NCI-H774 (cell line): ENCODE measurements at regions not wholly inside any gene's neighbourhood (a gene's known extent, or its start where the extent isn't known, plus 50 kb on each side); places are given as distances from the start of the nearest gene placed in this dataset.
"Not testable (repeated sequence)": the region's sequence is repeated elsewhere in the genome, so short reads cannot be mapped to it uniquely, and the experiment has no call there.

Source experiments
- DNase-seq: peaks from one replicate; lab custom pipeline; 2025; lab: John Stamatoyannopoulos, UW

DNA sequence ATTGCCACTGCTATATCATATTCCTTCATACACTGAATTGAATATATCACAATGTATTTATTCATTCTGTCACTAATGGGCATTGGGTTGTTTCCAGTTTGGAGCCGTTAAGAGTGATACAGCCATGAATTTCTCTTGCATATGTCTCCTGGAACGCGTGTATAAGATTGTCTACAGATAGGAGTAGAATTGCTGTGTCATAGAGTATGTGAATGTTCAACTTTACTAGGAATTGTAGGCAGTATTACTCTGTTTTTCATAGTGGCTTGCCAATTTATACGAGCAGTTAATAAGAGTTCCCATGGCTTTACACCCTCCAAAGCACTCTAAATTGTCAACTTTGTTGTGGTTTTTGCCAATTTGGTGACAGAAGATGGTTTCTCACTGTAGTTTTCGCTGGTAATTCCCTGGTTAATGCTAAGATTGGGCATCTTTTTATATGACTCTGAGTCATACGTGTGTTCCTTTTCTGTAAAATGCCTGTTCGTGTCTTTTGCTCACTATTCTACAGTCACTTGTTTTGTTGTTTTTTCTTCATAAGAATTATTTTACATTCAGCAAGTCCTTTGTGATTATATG, 136.1 kb upstream of the LIPC start:
- no peak for DNase-seq

GRCh38 chr15:58296276-58296675, 135.5 kb upstream of the LIPC start:
- no peak for DNase-seq

DNA sequence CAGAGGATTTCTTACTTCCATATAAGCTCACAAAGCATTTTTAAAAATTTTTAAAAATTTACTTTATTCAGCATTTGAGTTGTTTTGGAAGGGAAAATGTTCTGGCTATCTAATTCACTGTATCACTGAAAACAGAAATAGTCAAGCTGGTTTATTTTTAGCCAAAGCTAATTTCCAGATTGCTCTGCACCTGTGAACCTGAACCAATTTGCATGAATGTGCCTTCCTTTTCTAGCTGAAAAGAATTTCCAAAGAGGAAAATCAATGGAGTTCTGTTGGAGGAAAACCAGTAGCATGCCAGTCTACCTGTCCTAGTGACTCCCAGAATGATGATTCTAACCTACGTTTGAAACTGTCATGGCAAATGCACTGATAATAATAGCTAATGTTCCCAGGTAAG, 134.2 kb upstream of the LIPC start:
- DNase-seq = no peak

DNA sequence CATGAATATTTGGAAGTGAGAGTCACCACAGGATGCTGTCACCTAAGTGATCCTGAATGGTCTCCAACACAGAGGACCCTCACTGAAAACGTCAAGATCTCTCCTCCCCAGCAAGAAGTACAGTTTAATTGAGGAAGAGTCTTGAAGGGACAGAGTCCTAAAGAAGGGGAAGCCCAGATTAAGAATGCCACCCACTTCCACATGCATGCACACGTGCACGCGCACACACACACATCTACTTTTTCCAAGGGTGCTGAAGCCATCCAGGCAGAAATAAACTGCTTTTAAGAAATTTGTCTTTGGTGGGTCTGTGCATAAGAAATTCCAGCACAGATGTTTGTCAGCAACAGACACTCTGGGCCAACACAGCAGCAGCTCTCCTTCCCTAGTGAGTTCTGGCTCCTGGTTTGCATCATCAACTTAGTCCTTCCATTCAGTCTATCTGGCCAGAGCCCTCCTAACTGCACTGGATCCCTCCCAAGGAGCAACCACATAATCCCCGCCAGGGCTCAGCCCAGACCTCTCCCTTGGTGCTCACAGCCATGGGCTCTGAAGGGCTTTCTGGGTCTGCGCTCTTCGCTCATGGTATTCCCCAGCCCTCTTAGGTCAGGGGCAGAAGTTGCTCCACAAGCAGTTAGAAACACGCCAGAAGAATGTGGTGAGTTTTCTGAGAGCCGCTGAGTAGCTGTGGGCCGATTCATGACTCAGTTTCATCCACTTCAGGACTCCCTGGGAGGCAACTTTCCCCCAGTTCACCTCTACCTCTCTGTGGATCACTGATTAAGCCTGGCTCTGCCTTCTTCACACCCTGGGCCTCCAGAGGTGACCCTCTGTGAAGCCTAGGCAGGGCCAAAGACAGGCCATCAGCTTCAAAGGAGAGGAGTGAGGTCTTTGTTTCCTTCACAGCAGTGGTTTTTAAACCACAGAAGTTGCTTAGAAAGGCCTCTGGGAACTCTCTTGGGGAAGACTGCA, 132.6 kb upstream of the LIPC start:
- DNase-seq = no peak

- no peak for DNase-seq
Measured at GRCh38 chr15:58302832-58303231, 129.0 kb upstream of the LIPC start.

- DNase-seq = no peak
Measured at GRCh38 chr15:58303236-58303635, 128.6 kb upstream of the LIPC start.

DNA sequence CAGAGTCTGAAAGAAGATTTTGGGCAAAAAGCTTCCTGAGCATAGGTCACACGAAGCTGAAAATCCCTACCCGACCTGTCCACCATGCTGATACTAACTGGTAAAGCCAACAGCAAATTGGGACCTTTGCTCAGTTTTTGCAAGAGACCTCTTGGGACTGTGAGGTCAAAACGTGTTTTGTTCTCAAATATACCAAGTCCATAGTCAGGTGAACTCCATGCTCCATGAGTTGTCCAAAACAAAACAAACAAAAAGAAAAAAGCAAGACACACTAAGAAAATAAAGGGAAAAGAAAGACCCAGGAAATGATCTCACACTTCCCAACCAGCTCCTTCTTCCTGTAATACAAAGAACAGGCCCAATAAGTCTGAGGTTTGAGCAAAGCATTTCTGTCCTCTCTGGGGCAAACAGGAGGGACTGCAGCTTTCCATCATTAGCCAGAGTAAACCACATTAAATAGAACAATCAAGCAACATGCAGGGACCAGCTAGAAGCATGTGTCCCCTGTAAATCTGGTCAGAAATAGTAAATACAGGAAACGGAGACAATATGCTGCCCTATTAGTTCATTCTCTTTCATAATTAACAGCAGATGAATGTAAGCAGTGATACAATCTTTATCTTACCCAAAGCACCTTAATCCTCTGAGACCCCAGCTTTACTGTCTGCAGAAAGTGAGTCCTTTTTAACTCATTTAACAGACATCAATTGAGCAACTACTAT, 125.0 kb upstream of the LIPC start:
- no peak for DNase-seq

GRCh38 chr15:58307313-58307961, 124.4 kb upstream of the LIPC start:
- no peak for DNase-seq

GRCh38 chr15:58308742-58309355, 122.9 kb upstream of the LIPC start:
- no peak for DNase-seq

- no peak for DNase-seq
Measured at GRCh38 chr15:58309963-58310928, 121.5 kb upstream of the LIPC start.

DNA sequence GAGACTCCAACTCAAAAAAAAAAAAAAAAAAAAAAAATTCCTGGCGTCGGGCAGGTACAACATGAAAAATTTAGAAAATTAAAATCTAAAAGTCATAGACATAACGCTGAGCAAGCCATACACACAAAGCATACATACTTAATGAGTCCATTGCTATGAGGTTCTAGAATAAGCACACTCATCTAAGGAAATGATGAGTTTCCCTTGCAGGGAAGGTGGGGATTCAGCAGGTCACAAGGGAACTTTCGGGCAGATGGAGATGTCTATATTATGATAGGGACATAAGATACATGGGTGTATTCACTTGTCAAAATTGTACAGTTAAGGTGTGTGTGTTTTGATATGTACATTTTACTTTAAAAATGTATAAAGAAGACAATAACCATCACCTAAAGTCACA, 120.2 kb upstream of the LIPC start:
- no peak for DNase-seq

- no peak for DNase-seq
Measured at GRCh38 chr15:58312031-58312430, 119.8 kb upstream of the LIPC start.

GRCh38 chr15:58313304-58313703, 118.5 kb upstream of the LIPC start:
- no peak for DNase-seq

- DNase-seq = no peak
Measured at GRCh38 chr15:58313810-58314592, 117.8 kb upstream of the LIPC start.

GRCh38 chr15:58314593-58315216, 117.1 kb upstream of the LIPC start:
- DNase-seq = no peak

DNA sequence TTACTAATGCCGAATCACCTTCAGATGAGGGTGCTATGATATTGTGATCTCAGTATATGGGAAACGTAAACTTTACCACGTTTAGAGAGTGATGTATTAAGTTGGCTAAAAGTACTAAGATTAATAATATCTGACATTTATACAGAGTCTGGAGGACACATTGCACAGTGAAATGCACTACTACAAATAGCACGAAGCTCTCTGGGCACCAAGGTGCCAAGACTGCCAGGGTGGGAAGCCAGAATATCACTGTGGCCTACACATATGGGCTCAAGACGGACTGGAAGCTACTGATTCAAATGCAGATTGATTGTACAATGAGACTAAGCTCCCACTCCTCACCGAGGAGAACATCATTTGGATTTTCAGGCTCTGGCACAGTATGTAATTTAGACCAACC, 113.3 kb upstream of the LIPC start:
- no peak for DNase-seq

DNA sequence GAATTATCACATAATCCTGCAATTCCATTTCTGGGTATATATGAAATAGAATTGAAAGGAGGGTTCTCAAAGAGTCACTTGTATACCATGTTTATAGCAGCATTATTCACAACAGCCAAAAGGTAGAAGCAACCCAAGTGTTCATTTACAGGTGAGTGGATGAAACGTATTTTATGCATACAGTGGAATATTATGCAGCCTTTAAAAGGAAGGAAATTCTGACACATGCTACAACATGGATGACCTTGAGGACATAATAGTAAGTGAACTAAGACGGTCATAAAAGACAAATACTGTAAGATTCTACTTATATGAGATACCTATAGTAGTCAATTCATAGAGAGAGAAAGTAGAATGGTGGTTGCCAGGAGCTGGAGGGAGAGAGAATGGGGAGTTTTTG, 110.8 kb upstream of the LIPC start:
- DNase-seq = no peak

DNA sequence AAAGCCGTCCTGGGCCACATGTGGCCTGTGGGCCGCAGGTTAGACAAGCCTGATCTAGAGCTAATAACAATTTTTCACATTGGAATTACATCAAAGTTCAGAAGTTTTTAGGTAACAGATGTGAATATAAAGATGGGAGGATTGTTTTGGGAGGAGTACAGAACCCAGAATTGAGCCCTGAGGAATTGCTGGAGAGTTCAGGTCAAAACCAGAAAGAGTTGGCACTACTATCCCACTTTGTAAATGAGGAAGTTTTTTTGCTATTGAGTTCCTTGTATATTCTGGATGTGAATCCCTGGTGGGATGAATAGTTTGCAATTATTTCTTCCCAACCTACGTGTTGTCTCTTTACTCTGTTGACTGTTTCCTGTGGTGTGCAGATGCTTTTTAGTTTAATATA, 109.5 kb upstream of the LIPC start:
- no peak for DNase-seq

GRCh38 chr15:58323321-58323720, 108.5 kb upstream of the LIPC start:
- DNase-seq = not testable (repeated sequence)
